ENCODE measurements at regions not wholly inside any gene's neighbourhood (a gene's known extent, or its start where the extent isn't known, plus 50 kb on each side); places are given as distances from the start of the nearest gene placed in this dataset.

DNA sequence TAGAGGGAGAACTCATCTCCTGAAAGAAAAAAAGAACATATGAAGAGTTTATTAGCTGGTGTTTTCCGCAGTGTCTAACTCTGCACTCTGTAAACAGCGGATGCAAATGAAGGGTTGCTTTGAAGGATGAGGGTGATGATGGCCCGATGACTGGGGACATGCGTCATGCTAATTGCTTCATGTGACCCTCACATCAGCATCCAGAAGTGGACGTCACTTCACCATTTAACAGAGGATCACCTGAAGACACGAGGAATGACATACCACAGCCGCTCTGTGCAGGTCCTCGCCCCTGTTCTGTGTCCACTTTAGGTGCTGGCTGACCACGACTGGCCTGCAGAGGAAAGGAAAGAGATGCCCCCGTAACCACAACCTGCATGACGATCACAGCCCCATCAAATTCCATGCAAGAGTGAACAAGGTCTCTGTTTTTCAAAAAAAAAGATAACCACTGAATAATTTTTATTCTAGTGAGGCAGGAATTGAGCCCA is 82.9 kb downstream of the KLF6 start:
- TF ChIP-seq, protein P1, sequence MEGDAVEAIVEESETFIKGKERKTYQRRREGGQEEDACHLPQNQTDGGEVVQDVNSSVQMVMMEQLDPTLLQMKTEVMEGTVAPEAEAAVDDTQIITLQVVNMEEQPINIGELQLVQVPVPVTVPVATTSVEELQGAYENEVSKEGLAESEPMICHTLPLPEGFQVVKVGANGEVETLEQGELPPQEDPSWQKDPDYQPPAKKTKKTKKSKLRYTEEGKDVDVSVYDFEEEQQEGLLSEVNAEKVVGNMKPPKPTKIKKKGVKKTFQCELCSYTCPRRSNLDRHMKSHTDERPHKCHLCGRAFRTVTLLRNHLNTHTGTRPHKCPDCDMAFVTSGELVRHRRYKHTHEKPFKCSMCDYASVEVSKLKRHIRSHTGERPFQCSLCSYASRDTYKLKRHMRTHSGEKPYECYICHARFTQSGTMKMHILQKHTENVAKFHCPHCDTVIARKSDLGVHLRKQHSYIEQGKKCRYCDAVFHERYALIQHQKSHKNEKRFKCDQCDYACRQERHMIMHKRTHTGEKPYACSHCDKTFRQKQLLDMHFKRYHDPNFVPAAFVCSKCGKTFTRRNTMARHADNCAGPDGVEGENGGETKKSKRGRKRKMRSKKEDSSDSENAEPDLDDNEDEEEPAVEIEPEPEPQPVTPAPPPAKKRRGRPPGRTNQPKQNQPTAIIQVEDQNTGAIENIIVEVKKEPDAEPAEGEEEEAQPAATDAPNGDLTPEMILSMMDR (IDR thresholded peaks at IDR 0.05): no peak
- no peak for TF ChIP-seq EZH2 (IDR thresholded peaks at IDR 0.05)
- no peak for TF ChIP-seq EZH2phosphoT487 (IDR thresholded peaks at IDR 0.05)

All from neural progenitor cell (in vitro differentiated cells).